Liver (tissue), 8 donors: ENCODE measurements at regions not wholly inside any gene's neighbourhood (a gene's known extent, or its start where the extent isn't known, plus 50 kb on each side); places are given as distances from the start of the nearest gene placed in this dataset.

ENCODE experiments used
- DNase-seq: peaks from one replicate; pipeline ENCODE4 v3.0.0-alpha.2; 2017; ENCODE audit warnings: low spot score
- H3K27ac ChIP-seq, 2 donors: one replicate each; pipeline ENCODE4 v1.7.0; 2013; ENCODE audit warnings: inconsistent platforms in 2 of 2, low read length in 2 of 2, control low read depth in 1 of 2, low read depth in 1 of 2, mild to moderate bottlenecking in 1 of 2
- H3K27me3 ChIP-seq, 4 donors: one replicate each; pipeline versions ENCODE4 v1.6.1 to v1.7.0; 2013; ENCODE audit warnings: low read length in 3 of 4, inconsistent platforms in 1 of 4, mild to moderate bottlenecking in 1 of 4, moderate library complexity in 1 of 4; ENCODE audit not compliant: control insufficient read depth in 4 of 4, insufficient read depth in 4 of 4
- H3K36me3 ChIP-seq, 4 donors: one replicate each; pipeline versions ENCODE4 v1.6.1 to v1.7.0; 2013; ENCODE audit warnings: low read length in 3 of 4, mild to moderate bottlenecking in 3 of 4, low read depth in 1 of 4, moderate library complexity in 1 of 4; ENCODE audit not compliant: control insufficient read depth in 4 of 4, insufficient read depth in 3 of 4
- H3K4me1 ChIP-seq, 4 donors: one replicate each; pipeline versions ENCODE4 v1.6.1 to v1.7.0; 2013; ENCODE audit warnings: low read length in 3 of 4, mild to moderate bottlenecking in 3 of 4, moderate library complexity in 1 of 4; ENCODE audit not compliant: control insufficient read depth in 4 of 4, insufficient read depth in 4 of 4
- H3K4me3 ChIP-seq, 3 donors: one replicate each; pipeline versions ENCODE4 v1.6.1 to v1.7.0; 2013; ENCODE audit warnings: low read length in 3 of 3, control low read depth in 1 of 3, low read depth in 1 of 3, mild to moderate bottlenecking in 1 of 3
- H3K9ac ChIP-seq, 2 donors: one replicate each; pipeline ENCODE4 v1.7.0; 2013; ENCODE audit warnings: low read length in 2 of 2, mild to moderate bottlenecking in 2 of 2, moderate library complexity in 2 of 2, control low read depth in 1 of 2, low read depth in 1 of 2
- H3K9me3 ChIP-seq, 4 donors: one replicate each; pipeline versions ENCODE4 v1.6.1 to v1.7.0; 2013; ENCODE audit warnings: low read length in 3 of 4; ENCODE audit not compliant: control insufficient read depth in 4 of 4
- ATF3 ChIP-seq: IDR thresholded peaks from 2 replicates; pipeline ENCODE4 v1.6.1; 2016; ENCODE audit warnings: antibody characterized with exemption
- EGR1 ChIP-seq, 2 donors: IDR thresholded peaks; 2 replicates each; pipeline ENCODE4 v1.6.1; 2016 to 2018; ENCODE audit warnings: antibody characterized with exemption in 2 of 2, low read depth in 2 of 2
- FOXA2 ChIP-seq: IDR thresholded peaks from 2 replicates; pipeline ENCODE4 v1.6.1; 2016; ENCODE audit warnings: antibody characterized with exemption
- GABPA ChIP-seq, 2 donors: IDR thresholded peaks in 1 of 2; conservative IDR thresholded peaks in 1 of 2; 2 replicates each; pipeline ENCODE4 v1.6.1; 2016; ENCODE audit warnings: antibody characterized with exemption in 2 of 2, mild to moderate bottlenecking in 1 of 2, moderate library complexity in 1 of 2
- HNF4G ChIP-seq: IDR thresholded peaks from 2 replicates; pipeline ENCODE4 v1.6.1; 2016; ENCODE audit warnings: antibody characterized with exemption
- MAX ChIP-seq: IDR thresholded peaks from 2 replicates; pipeline ENCODE4 v1.6.1; 2016; ENCODE audit warnings: antibody characterized with exemption
- RAD21 ChIP-seq, 2 donors: IDR thresholded peaks; 2 replicates each; pipeline ENCODE4 v1.6.1; 2016; ENCODE audit warnings: antibody characterized with exemption in 2 of 2, mild to moderate bottlenecking in 2 of 2
- RXRA ChIP-seq, 2 donors: IDR thresholded peaks; 2 replicates each; pipeline ENCODE4 v1.6.1; 2017 to 2018; ENCODE audit warnings: antibody characterized with exemption in 2 of 2, mild to moderate bottlenecking in 1 of 2
- SP1 ChIP-seq: IDR thresholded peaks from 2 replicates; pipeline ENCODE4 v1.6.1; 2018; ENCODE audit warnings: antibody characterized with exemption, mild to moderate bottlenecking
- TAF1 ChIP-seq: conservative IDR thresholded peaks from 2 replicates; pipeline ENCODE4 v1.6.1; 2016; ENCODE audit warnings: antibody characterized with exemption, mild to moderate bottlenecking
- YY1 ChIP-seq: IDR thresholded peaks from 2 replicates; pipeline ENCODE4 v1.6.1; 2016; ENCODE audit warnings: antibody characterized with exemption, mild to moderate bottlenecking
- ZBTB33 ChIP-seq: IDR thresholded peaks from 2 replicates; pipeline ENCODE4 v1.6.1; 2016; ENCODE audit warnings: antibody characterized with exemption
- WGBS: extraction: QIAGEN DNeasy Blood & Tissue Kit; methylation state at CpG from one replicate; pipeline ENCODE4 v1.1.7; 2013; 5-methylcytosine and 5-hydroxymethylcytosine counted together
- TF ChIP-seq, protein P1 (sequence below): fragments of 150-350 bp; IDR thresholded peaks from 2 replicates; pipeline ENCODE4 v1.5.1; 2017; ENCODE audit warnings: improper control_type of control experiment, low read depth, low read length; ENCODE audit not compliant: missing input control
- donor health status: healthy.
- donor health status: healthy.
- donor health status: healthy.
- donor health status: healthy.
- donor health status: healthy.

DNA sequence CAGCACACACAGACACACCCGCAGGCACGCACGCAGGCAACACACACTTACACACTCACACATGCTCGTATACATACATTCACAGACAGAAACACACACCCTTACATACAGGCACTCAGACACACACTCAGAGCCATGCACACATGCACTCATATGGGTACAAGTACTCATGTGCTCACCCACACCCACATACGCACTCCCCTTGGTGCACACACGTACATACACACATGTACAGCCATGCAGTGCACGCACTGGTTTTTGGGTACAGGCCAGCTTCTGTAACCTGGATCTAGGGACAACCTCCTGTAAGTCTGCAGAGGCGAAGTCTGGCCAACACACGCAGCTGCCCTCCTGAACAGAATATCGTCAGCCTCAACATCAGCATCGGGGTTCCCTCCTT, 221.3 kb upstream of the RTL1 start:
- H3K4me3 ChIP-seq, result no peak overlapping the region
- no peak overlapping the region for H3K27ac ChIP-seq
- DNase-seq, result no peak
- TF ChIP-seq SP1, result no peak
- TF ChIP-seq RXRA (IDR thresholded peaks at IDR 0.05), result no peak
- no peak for TF ChIP-seq YY1
- TF ChIP-seq ATF3, result no peak
- TF ChIP-seq EGR1 (IDR thresholded peaks at IDR 0.05; ENCODE audit: low read depth in 2 of 2), result no peak
- TF ChIP-seq ZBTB33, result no peak
- TF ChIP-seq FOXA2, result no peak
- H3K9me3 ChIP-seq, result no peaks in the 10 kb centered on the region
- H3K4me1 ChIP-seq, result no peaks in the 10 kb centered on the region
- H3K9ac ChIP-seq, result no peak overlapping the region
- WGBS, result 83% methylated on average over 11 of the region's 11 CpGs
- no peaks in the 10 kb centered on the region for H3K36me3 ChIP-seq
- H3K27me3 ChIP-seq, result no peaks in the 10 kb centered on the region

DNA sequence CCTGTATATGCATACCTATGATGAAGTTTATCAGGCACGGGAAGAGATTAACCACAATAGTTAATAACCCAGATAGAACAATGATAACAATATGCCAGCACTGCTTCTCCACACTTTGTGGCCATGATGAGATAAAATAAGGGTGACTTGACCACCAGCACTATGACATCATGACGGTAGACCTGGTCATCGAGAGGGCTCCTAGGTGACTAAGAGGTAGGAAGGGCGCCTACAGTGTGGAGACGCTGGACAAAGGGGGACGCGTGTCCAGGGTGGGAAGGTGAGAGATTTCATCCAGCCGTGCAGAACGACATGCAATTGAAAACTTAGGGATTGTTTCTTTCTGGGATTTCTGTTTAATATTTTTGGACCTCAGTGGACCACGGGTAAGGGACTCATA, 221.8 kb upstream of the RTL1 start:
- no peak overlapping the region for H3K27ac ChIP-seq
- 92% methylated on average over 10 of the region's 10 CpGs for WGBS
- H3K4me3 ChIP-seq, result no peak overlapping the region
- no peak for TF ChIP-seq GABPA (IDR thresholded peaks at IDR 0.05 in 1 of 2, conservative IDR thresholded peaks at IDR 0.05 in 1 of 2)
- TF ChIP-seq ZBTB33, result no peak
- TF ChIP-seq RXRA (IDR thresholded peaks at IDR 0.05), result no peak
- TF ChIP-seq YY1, result no peak
- TF ChIP-seq, protein P1, sequence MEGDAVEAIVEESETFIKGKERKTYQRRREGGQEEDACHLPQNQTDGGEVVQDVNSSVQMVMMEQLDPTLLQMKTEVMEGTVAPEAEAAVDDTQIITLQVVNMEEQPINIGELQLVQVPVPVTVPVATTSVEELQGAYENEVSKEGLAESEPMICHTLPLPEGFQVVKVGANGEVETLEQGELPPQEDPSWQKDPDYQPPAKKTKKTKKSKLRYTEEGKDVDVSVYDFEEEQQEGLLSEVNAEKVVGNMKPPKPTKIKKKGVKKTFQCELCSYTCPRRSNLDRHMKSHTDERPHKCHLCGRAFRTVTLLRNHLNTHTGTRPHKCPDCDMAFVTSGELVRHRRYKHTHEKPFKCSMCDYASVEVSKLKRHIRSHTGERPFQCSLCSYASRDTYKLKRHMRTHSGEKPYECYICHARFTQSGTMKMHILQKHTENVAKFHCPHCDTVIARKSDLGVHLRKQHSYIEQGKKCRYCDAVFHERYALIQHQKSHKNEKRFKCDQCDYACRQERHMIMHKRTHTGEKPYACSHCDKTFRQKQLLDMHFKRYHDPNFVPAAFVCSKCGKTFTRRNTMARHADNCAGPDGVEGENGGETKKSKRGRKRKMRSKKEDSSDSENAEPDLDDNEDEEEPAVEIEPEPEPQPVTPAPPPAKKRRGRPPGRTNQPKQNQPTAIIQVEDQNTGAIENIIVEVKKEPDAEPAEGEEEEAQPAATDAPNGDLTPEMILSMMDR, result no peak
- TF ChIP-seq HNF4G, result no peak
- TF ChIP-seq TAF1, result no peak
- TF ChIP-seq MAX, result no peak
- no peak for TF ChIP-seq RAD21 (IDR thresholded peaks at IDR 0.05)
- TF ChIP-seq EGR1 (IDR thresholded peaks at IDR 0.05; ENCODE audit: low read depth in 2 of 2), result no peak
- H3K27me3 ChIP-seq, result no peaks in the 10 kb centered on the region
- H3K36me3 ChIP-seq, result no peaks in the 10 kb centered on the region
- no peaks in the 10 kb centered on the region for H3K4me1 ChIP-seq
- no peaks in the 10 kb centered on the region for H3K9me3 ChIP-seq
- no peak for DNase-seq
- no peak overlapping the region for H3K9ac ChIP-seq
